Glutamatergic neuron (in vitro differentiated cells): ENCODE measurements at regions not wholly inside any gene's neighbourhood (a gene's known extent, or its start where the extent isn't known, plus 50 kb on each side); places are given as distances from the start of the nearest gene placed in this dataset.
"Not testable (repeated sequence)": the region's sequence is repeated elsewhere in the genome, so short reads cannot be mapped to it uniquely, and the experiment has no call there.

Experiments used
- DNase-seq: peaks from one replicate; pipeline ENCODE4 v3.0.0; 2022
- H3K27ac Mint-ChIP-seq: one replicate; pipeline ENCODE4 v1.8.0; 2020; ENCODE audit warnings: mild to moderate bottlenecking, mixed read lengths, inconsistent platforms; ENCODE audit not compliant: unreplicated experiment
- H3K27me3 Mint-ChIP-seq: one replicate; pipeline ENCODE4 v1.8.0; 2020; ENCODE audit warnings: mild to moderate bottlenecking, moderate library complexity, mixed read lengths, inconsistent platforms; ENCODE audit not compliant: unreplicated experiment
- H3K36me3 Mint-ChIP-seq: one replicate; pipeline ENCODE4 v1.8.0; 2020; ENCODE audit warnings: mild to moderate bottlenecking, mixed read lengths, inconsistent platforms; ENCODE audit not compliant: unreplicated experiment
- H3K4me1 Mint-ChIP-seq: one replicate; pipeline ENCODE4 v1.8.0; 2020; ENCODE audit warnings: mild to moderate bottlenecking, low read depth, mixed read lengths, inconsistent platforms; ENCODE audit not compliant: unreplicated experiment
- H3K4me3 Mint-ChIP-seq: one replicate; pipeline ENCODE4 v1.8.0; 2020; ENCODE audit warnings: mild to moderate bottlenecking, mixed read lengths, inconsistent platforms; ENCODE audit not compliant: unreplicated experiment
- H3K9me3 Mint-ChIP-seq: one replicate; pipeline ENCODE4 v1.8.0; 2020; ENCODE audit warnings: mild to moderate bottlenecking, moderate library complexity, mixed read lengths, inconsistent platforms; ENCODE audit not compliant: unreplicated experiment
- TF ChIP-seq, protein P1 (sequence below): fragments of 200-600 bp; sonication (generic); IDR thresholded peaks from one replicate; pipeline ENCODE4 v1.5.0; 2021; ENCODE audit not compliant: partially characterized antibody, unreplicated experiment

DNA sequence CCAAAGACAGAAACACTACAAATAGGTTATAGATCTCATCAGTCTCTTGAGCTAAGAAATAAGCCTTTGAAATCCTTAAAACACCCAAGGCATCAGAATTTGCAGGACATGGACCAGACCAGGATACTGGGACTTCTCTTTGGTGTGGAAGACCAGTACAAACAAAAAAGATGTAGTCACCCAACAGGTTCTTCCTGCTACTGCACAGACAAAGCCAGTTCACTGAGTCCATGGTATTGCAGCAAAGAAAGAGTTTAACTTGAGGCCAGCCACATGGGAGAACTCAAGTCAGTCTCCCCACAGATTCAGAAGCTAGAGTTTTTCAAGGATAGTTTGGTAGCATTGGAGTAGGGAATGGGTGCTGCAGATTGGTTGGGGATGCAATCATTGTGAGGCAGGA, 169.6 kb upstream of the NDUFV2 start:
- Mint-ChIP-seq H3K36me3 (peaks cover 23% of the 10 kb centered on the region), H3K4me1 (no peaks in the 10 kb centered on the region), H3K9me3 (peaks cover 6% of the 10 kb centered on the region)

DNA sequence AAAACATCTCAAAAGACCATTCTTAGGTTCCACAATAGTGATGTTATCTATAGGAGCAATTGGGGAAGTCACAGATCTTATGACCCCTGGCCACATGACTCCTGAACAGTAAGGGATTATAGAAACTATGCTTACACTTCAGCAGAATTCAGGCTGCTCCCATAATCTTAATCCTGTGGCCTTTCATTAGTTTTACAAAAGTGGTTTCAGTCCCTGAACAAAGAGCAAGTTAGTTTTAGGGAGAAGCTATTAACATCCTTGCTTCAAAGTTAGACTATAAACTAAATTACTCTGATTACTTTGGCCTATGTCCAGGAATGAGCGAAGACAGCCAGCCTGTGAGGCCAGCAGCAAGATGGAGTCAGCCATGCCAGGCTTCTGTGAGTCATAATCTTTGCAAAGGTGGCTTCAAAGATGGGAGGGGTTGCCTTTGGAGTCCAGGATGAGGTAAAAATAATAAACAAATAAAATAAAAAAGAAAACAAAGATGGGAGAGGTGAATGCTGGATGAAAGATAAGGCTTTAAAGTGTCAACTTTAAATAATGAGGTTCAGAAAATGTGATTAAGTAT, 168.7 kb upstream of the NDUFV2 start:
- Mint-ChIP-seq H3K36me3 (peaks cover 21% of the 10 kb centered on the region), H3K27me3 (no peaks in the 10 kb centered on the region), H3K27ac (no peak overlapping the region), H3K9me3 (peaks cover 5% of the 10 kb centered on the region), H3K4me3 (no peak overlapping the region), H3K4me1 (no peaks in the 10 kb centered on the region)
- no peak for DNase-seq
- TF ChIP-seq, protein P1, sequence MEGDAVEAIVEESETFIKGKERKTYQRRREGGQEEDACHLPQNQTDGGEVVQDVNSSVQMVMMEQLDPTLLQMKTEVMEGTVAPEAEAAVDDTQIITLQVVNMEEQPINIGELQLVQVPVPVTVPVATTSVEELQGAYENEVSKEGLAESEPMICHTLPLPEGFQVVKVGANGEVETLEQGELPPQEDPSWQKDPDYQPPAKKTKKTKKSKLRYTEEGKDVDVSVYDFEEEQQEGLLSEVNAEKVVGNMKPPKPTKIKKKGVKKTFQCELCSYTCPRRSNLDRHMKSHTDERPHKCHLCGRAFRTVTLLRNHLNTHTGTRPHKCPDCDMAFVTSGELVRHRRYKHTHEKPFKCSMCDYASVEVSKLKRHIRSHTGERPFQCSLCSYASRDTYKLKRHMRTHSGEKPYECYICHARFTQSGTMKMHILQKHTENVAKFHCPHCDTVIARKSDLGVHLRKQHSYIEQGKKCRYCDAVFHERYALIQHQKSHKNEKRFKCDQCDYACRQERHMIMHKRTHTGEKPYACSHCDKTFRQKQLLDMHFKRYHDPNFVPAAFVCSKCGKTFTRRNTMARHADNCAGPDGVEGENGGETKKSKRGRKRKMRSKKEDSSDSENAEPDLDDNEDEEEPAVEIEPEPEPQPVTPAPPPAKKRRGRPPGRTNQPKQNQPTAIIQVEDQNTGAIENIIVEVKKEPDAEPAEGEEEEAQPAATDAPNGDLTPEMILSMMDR = no peak

More for the DNA sequence above, 169.6 kb upstream of the NDUFV2 start:
- Mint-ChIP-seq H3K27me3 (no peaks in the 10 kb centered on the region), H3K4me3 (no peak overlapping the region), H3K27ac (no peak overlapping the region)
- TF ChIP-seq, protein P1 = no peak
- no peak for DNase-seq

DNA sequence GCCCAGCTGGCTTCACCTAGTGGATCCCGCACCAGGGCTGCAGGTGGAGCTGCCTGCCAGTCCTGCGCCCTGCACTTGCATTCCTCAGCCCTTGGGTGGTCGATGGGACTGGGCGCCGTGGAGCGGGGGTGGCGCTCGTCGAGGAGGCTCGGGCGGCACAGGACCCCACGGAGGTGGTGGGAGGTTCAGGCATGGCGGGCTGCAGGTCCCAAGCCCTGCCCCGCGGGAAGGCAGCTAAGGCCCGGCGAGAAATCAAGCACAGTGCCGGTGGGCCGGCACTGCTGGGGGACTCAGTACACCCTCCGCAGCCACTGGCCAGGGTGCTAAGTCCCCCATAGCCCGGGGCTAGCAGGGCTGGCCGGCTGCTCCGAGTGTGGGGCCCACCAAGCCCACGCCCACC, 167.2 kb upstream of the NDUFV2 start:
- not testable (repeated sequence) for H3K4me1 Mint-ChIP-seq, H3K4me3 Mint-ChIP-seq, DNase-seq, H3K27me3 Mint-ChIP-seq, H3K27ac Mint-ChIP-seq, H3K9me3 Mint-ChIP-seq
- H3K36me3 Mint-ChIP-seq = peaks cover 13% of the 10 kb centered on the region

DNA sequence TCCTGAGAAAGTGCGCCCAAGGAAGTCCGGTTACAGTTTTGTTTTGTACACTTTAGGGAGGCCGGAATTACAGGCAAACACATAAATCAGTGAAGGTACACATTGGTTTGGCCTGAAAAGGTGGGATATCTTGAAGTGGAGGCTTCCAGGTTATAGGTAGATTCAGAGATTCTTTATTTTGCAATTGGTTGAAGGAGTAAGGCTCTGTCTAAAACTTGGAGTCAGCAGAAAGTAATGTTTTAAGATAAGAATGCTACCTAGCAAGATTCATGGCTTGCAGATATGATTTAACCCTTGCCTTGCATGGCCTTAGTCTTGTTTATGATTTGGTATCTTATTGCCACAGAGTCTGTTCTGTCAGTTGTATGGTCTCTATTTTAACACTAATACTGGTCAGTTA, 165.9 kb upstream of the NDUFV2 start:
- no peak overlapping the region for H3K4me3 Mint-ChIP-seq
- no peak for DNase-seq
- H3K9me3 Mint-ChIP-seq = peaks cover 2% of the 10 kb centered on the region
- TF ChIP-seq, protein P1 = no peak
- H3K27ac Mint-ChIP-seq = no peak overlapping the region
- peaks cover 6% of the 10 kb centered on the region for H3K36me3 Mint-ChIP-seq
- H3K27me3 Mint-ChIP-seq = no peaks in the 10 kb centered on the region
- H3K4me1 Mint-ChIP-seq = no peaks in the 10 kb centered on the region

DNA sequence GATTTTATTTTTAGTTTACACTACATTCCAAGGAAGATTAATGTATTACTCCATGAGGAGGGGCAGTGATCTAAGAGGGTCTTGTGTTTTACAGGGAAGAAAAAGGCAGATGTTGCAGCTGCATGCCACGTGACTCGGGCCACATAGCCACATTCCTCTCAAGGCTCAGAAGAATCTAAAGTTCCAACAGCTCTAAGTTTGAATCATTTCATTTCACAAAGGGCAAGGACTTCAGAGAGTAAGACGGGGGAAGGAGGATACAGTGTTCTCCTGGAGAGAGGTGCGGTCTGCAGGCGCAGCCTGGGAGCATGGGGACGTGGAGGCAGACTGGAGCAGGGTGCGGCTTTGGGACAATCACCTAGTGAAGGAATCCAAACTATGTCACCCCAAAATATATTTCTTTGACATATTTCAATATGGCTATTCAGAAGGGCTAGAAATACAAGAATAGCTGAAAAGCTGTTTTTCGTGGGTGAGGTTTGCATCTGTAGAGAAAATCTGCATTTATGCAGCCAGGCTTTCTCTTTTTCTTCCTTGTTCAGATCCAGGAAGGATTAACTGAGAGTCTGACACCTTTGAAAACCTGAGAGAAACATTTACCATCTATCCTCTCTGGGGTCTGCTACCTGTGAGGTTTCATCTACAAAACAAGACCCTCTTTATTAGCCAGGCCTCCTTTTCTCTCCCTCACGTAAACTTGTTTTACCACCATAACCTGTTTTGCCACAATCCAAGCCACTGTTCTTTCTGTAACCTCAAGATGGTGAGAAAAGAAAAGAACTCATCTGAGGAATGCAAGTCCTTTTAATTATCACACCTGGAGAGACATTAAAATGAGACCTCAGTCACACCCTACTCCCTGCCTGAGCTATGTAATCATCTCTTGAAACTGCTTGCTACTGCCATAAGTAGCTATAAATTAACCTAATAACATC, 165.1 kb upstream of the NDUFV2 start:
- H3K9me3 Mint-ChIP-seq = peaks cover 2% of the 10 kb centered on the region
- peaks cover 3% of the 10 kb centered on the region for H3K36me3 Mint-ChIP-seq
- H3K27me3 Mint-ChIP-seq = no peaks in the 10 kb centered on the region
- H3K27ac Mint-ChIP-seq = no peak overlapping the region
- DNase-seq = no peak
- TF ChIP-seq, protein P1 = no peak
- no peak overlapping the region for H3K4me3 Mint-ChIP-seq
- peaks cover 1% of the 10 kb centered on the region for H3K4me1 Mint-ChIP-seq
